Fibroblast of the aortic adventitia (primary cell): ENCODE measurements at regions not wholly inside any gene's neighbourhood (a gene's known extent, or its start where the extent isn't known, plus 50 kb on each side); places are given as distances from the start of the nearest gene placed in this dataset.

Experiments
- DNase-seq: peaks from one replicate; pipeline ENCODE4 v3.0.0-alpha.2; 2010; ENCODE audit warnings: low read depth
- H3K4me3 ChIP-seq: 2 replicates; pipeline ENCODE4 v1.5.1; 2011; ENCODE audit warnings: low read depth, mild to moderate bottlenecking, control low read depth, low read length, moderate library complexity
- TF ChIP-seq, protein P1 (sequence below): IDR thresholded peaks from 2 replicates; pipeline ENCODE4 v1.5.1; 2011; ENCODE audit warnings: mild to moderate bottlenecking, low read length, control low read depth, inconsistent platforms; ENCODE audit not compliant: insufficient read depth

DNA sequence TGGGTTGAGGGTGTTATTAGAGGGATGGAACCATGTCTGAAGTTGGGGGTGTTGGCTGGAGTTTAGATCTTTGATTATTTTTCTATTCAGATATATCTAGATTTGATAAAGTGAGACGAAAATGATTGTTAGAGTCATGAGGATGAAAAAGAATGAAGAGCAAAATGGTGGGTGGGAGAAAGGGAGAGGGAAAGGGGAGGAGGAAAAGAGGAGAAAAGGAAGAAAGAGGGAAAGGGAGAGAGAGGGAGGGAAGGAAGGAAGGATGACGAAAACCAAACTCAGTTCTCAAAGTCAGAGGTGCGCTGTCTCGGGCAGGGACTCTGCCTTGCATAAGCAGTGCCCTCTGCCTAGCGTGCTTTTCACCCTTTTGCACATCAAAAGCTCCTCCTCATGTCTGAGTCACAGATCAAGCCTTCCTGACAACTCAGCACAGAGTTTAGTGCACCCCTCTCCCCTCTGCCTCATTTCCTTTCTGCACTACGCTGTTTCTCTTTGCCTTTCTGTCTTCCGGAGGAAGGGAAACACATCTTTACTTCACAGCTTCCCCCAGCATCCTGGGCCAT is 225.8 kb upstream of the PROX1 start:
- no peak for DNase-seq
- TF ChIP-seq, protein P1, sequence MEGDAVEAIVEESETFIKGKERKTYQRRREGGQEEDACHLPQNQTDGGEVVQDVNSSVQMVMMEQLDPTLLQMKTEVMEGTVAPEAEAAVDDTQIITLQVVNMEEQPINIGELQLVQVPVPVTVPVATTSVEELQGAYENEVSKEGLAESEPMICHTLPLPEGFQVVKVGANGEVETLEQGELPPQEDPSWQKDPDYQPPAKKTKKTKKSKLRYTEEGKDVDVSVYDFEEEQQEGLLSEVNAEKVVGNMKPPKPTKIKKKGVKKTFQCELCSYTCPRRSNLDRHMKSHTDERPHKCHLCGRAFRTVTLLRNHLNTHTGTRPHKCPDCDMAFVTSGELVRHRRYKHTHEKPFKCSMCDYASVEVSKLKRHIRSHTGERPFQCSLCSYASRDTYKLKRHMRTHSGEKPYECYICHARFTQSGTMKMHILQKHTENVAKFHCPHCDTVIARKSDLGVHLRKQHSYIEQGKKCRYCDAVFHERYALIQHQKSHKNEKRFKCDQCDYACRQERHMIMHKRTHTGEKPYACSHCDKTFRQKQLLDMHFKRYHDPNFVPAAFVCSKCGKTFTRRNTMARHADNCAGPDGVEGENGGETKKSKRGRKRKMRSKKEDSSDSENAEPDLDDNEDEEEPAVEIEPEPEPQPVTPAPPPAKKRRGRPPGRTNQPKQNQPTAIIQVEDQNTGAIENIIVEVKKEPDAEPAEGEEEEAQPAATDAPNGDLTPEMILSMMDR, result no peak
- H3K4me3 ChIP-seq, result no peak overlapping the region

DNA sequence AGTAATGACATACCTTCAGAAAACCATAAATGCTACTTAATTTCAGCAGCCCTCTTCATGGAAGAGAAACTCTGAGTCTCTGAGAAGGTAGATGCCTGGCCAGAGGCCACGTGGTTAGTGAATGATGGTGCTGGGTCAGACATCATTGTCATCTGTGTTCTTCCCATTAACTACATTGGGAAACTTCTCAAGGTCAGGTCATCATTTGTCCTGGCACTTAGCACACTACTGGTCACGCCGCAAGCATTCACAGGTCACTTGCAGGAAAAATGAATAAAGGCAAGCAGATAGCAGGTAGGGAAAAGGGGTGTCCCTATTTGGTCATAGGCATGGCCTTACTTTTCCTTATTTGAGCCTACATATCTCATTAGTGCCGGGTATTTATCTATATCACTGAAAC is 220.1 kb upstream of the PROX1 start:
- no peak overlapping the region for H3K4me3 ChIP-seq
- TF ChIP-seq, protein P1, result no peak
- DNase-seq, result no peak

DNA sequence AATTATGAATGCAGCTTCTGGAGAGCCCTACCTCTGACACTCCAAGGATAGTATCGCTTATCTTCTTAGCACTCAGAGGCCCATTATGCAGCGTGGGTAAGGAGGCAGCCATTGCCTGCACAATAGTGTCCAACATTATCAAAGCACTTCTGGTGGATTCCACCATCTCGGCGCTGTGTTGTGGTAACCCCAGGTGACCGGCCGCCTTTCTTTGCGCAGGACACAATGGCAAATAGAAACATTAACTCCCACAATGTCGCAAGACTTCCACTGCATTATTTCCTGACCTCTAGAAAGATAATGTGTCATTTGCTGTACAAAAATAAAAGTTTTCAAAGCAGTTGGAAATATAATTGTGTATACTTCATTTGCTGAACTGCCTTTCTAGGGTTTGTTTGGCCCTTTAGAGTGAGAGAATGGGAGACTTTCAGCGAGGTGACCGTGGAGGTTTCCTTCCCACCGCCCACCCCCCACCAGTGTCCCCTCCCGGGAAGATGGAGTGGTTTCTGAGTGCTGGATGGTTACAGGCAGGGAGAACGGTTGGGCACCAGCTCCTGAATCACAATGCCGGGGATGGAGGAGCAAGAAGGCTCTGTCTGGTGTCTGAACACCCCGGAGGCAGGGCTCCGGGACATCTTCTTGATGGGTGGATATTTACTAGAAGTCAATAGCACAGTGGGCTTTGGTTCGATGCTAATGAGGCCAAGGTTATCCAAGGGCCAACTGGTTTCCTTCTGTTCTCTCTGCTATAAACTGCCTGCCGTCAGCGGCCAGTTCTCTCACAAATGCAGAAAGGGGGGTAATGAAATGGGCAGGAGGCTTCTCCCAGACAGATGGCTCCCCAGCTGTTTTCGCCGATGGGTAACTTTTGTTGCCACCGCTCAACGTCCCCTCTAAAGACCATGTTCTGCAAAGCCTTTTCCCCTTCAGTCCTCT is 215.4 kb upstream of the PROX1 start:
- TF ChIP-seq, protein P1, result no peak
- no peak overlapping the region for H3K4me3 ChIP-seq
- DNase-seq, result no peak

DNA sequence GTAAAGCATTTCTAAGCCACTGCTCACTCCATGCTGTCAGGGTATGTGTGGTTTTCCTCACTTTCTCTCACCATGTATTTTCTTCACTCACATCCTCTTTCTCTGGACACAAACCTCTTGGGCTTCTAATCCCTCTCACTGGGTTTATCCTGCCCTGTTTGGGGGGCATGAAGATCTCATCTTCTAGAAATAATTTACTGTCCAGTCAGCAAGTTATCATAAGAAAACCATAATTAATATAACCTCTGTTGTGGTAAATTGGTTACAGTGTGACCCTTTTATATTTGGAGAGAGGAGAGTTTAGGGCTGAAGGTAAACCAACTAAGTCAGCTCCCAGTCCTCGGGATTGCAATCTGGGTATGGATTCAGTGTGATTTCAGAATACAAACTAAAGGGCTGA is 213.8 kb upstream of the PROX1 start:
- no peak for DNase-seq
- TF ChIP-seq, protein P1, result no peak

DNA sequence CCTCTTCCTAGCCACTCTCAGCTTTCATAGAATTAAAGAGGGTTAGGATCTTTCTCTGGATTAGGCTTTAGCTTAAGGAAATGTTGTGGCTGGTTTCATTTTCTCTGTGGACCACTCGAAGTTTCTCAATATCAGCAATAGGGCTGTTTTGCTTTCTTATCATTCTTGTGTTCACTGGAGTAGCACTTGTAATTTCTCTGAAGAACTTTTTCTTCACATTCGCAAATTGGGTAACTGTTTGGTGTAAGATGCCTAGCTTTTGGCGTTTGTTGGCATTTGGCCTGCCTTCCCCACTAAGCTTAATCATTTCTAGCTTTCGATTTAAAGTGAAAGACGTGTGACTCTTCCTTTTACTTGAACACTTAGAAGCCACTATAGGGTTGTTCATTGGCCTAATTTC is 210.8 kb upstream of the PROX1 start:
- no peak for DNase-seq
- no peak overlapping the region for H3K4me3 ChIP-seq
- TF ChIP-seq, protein P1, result no peak

More for the DNA sequence above, 213.8 kb upstream of the PROX1 start:
- H3K4me3 ChIP-seq, result no peak overlapping the region

DNA sequence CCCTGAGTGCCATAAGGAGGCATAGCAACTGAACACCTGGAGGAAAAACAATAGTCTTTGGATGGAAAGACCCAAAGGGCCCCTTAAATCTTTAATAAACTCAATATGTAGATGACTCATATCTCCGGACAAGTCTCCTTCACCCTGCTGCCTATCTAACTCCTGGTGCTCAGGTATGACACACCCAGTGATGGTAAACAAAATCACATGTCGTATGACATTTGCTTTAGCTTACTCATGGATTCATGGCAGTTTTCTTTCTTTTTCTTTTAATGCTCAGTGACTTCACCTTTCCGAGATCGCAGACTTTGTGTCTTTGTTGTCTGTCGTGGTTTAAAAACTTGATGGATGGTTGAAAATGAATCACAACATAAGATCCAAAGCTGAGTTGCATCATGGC is 208.5 kb upstream of the PROX1 start:
- no peak for DNase-seq
- TF ChIP-seq, protein P1, result no peak
- no peak overlapping the region for H3K4me3 ChIP-seq
